H9 (cell line): ENCODE measurements at regions not wholly inside any gene's neighbourhood (a gene's known extent, or its start where the extent isn't known, plus 50 kb on each side); places are given as distances from the start of the nearest gene placed in this dataset.

Source experiments
- DNase-seq: peaks from one replicate; pipeline ENCODE4 v3.0.0-alpha.2; 2017
- H2AFZ ChIP-seq: one replicate; pipeline ENCODE4 v1.6.1; 2013; ENCODE audit warnings: mild to moderate bottlenecking, low read length, control low read depth, moderate library complexity
- H2AK5ac ChIP-seq: 2 replicates; pipeline ENCODE4 v1.6.1; 2013; ENCODE audit warnings: low read length, control low read depth, mixed read lengths; ENCODE audit not compliant: insufficient read length
- H2BK120ac ChIP-seq: one replicate; pipeline ENCODE4 v1.6.1; 2013; ENCODE audit warnings: low read depth, mild to moderate bottlenecking, low read length, control low read depth, inconsistent platforms; ENCODE audit not compliant: poor library complexity, severe bottlenecking
- H2BK12ac ChIP-seq: 2 replicates; pipeline ENCODE4 v1.6.1; 2013; ENCODE audit warnings: low read length, control low read depth, mixed read lengths, low read depth; ENCODE audit not compliant: insufficient read length
- H2BK15ac ChIP-seq: 2 replicates; pipeline ENCODE4 v1.6.1; 2013; ENCODE audit warnings: low read depth, low read length, control low read depth
- H2BK20ac ChIP-seq: one replicate; pipeline ENCODE4 v1.6.1; 2013; ENCODE audit warnings: low read depth, mild to moderate bottlenecking, low read length, control low read depth, inconsistent platforms; ENCODE audit not compliant: poor library complexity, severe bottlenecking
- H2BK5ac ChIP-seq: 2 replicates; pipeline ENCODE4 v1.6.1; 2013; ENCODE audit warnings: low read length, control low read depth, mixed read lengths; ENCODE audit not compliant: insufficient read length
- H3K14ac ChIP-seq: 2 replicates; pipeline ENCODE4 v1.6.1; 2013; ENCODE audit warnings: low read length, control low read depth; ENCODE audit not compliant: insufficient read depth
- H3K18ac ChIP-seq: 2 replicates; pipeline ENCODE4 v1.6.1; 2013; ENCODE audit warnings: low read depth, mild to moderate bottlenecking, mixed read lengths, low read length, control low read depth; ENCODE audit not compliant: insufficient read length
- H3K23ac ChIP-seq: 2 replicates; pipeline ENCODE4 v1.6.1; 2013; ENCODE audit warnings: low read length, control low read depth, mixed read lengths, low read depth; ENCODE audit not compliant: insufficient read length
- H3K23me2 ChIP-seq: 2 replicates; pipeline ENCODE4 v1.6.1; 2013; ENCODE audit warnings: low read depth, mild to moderate bottlenecking, mixed read lengths, low read length, control low read depth; ENCODE audit not compliant: insufficient read length, poor library complexity, severe bottlenecking
- H3K27ac ChIP-seq: 2 replicates; pipeline ENCODE4 v1.5.1; 2013; ENCODE audit warnings: low read length, control low read depth, mixed read lengths, low read depth; ENCODE audit not compliant: insufficient read length
- H3K27me3 ChIP-seq: 2 replicates; pipeline ENCODE4 v1.6.1; 2013; ENCODE audit warnings: low read length, control low read depth, inconsistent platforms; ENCODE audit not compliant: insufficient read depth
- H3K4ac ChIP-seq: 2 replicates; pipeline ENCODE4 v1.6.1; 2013; ENCODE audit warnings: low read depth, mild to moderate bottlenecking, control low read depth, inconsistent platforms, low read length, moderate library complexity
- H3K4me1 ChIP-seq: 2 replicates; pipeline ENCODE4 v1.6.1; 2013; ENCODE audit warnings: low read length, control low read depth, inconsistent platforms; ENCODE audit not compliant: insufficient read depth
- H3K4me2 ChIP-seq: 2 replicates; pipeline ENCODE4 v1.6.1; 2013; ENCODE audit warnings: low read length, control low read depth, mixed read lengths; ENCODE audit not compliant: insufficient read length, insufficient read depth
- H3K56ac ChIP-seq: 2 replicates; pipeline ENCODE4 v1.6.1; 2013; ENCODE audit warnings: low read depth, mild to moderate bottlenecking, mixed read lengths, low read length, control low read depth; ENCODE audit not compliant: insufficient read length
- H3K79me1 ChIP-seq: 2 replicates; pipeline ENCODE4 v1.6.1; 2013; ENCODE audit warnings: low read depth, mild to moderate bottlenecking, moderate library complexity, low read length, control low read depth, inconsistent platforms; ENCODE audit not compliant: insufficient read depth, poor library complexity, severe bottlenecking
- H3K79me2 ChIP-seq: 2 replicates; pipeline ENCODE4 v1.6.1; 2013; ENCODE audit warnings: low read length, control low read depth, inconsistent platforms; ENCODE audit not compliant: insufficient read depth
- H3K9ac ChIP-seq: 2 replicates; pipeline ENCODE4 v1.6.1; 2013; ENCODE audit warnings: low read length, control low read depth, mixed read lengths; ENCODE audit not compliant: insufficient read length; ENCODE audit errors: extremely low read depth
- H3K9me3 ChIP-seq: one replicate; pipeline ENCODE4 v1.6.1; 2013; ENCODE audit warnings: low read depth, low read length, inconsistent platforms; ENCODE audit not compliant: control insufficient read depth
- H3T11ph ChIP-seq: one replicate; pipeline ENCODE4 v1.6.1; 2013; ENCODE audit warnings: mild to moderate bottlenecking, low read length, control low read depth, inconsistent platforms
- H4K20me1 ChIP-seq: one replicate; pipeline ENCODE4 v1.6.1; 2013; ENCODE audit not compliant: control insufficient read depth, insufficient read length, insufficient read depth
- H4K5ac ChIP-seq: 2 replicates; pipeline ENCODE4 v1.6.1; 2013; ENCODE audit warnings: low read depth, mild to moderate bottlenecking, mixed read lengths, low read length, control low read depth; ENCODE audit not compliant: insufficient read length
- H4K8ac ChIP-seq: replicated peaks from 2 replicates; pipeline ENCODE4 v1.6.1; 2013; ENCODE audit warnings: low read length, control low read depth, mixed read lengths, low read depth; ENCODE audit not compliant: insufficient read length
- H4K91ac ChIP-seq: 2 replicates; pipeline ENCODE4 v1.6.1; 2013; ENCODE audit warnings: low read depth, mild to moderate bottlenecking, moderate library complexity, mixed read lengths, low read length, control low read depth; ENCODE audit not compliant: insufficient read length
- H3K27ac Mint-ChIP-seq, 3 experiments: 2 replicates in 2 of 3; 3 replicates in 1 of 3; pipeline ENCODE4 v1.8.0; 2020 to 2021; ENCODE audit warnings: mixed read lengths in 3 of 3, mild to moderate bottlenecking in 1 of 3, moderate library complexity in 1 of 3
- H3K27me3 Mint-ChIP-seq: 2 replicates; pipeline ENCODE4 v1.8.0; 2021; ENCODE audit warnings: low read depth, mild to moderate bottlenecking, moderate library complexity, mixed read lengths
- H3K36me3 Mint-ChIP-seq, 3 experiments: 2 replicates in 2 of 3; 3 replicates in 1 of 3; pipeline ENCODE4 v1.8.0; 2020 to 2021; ENCODE audit warnings: low read depth in 3 of 3, mixed read lengths in 3 of 3; ENCODE audit not compliant: insufficient read depth in 1 of 3
- H3K4me1 Mint-ChIP-seq, 2 experiments: 2 replicates each; pipeline ENCODE4 v1.8.0; 2020; ENCODE audit warnings: mixed read lengths in 2 of 2
- H3K4me3 Mint-ChIP-seq, 2 experiments: 2 replicates in 1 of 2; 3 replicates in 1 of 2; pipeline ENCODE4 v1.8.0; 2020 to 2021; ENCODE audit warnings: mild to moderate bottlenecking in 2 of 2, mixed read lengths in 2 of 2, moderate library complexity in 1 of 2
- H3K9me3 Mint-ChIP-seq, 2 experiments: 2 replicates in 1 of 2; 3 replicates in 1 of 2; pipeline ENCODE4 v1.8.0; 2020; ENCODE audit warnings: mild to moderate bottlenecking in 2 of 2, mixed read lengths in 2 of 2, moderate library complexity in 1 of 2
- CTCF ChIP-seq: fragments of 200-600 bp; sonication (generic); conservative IDR thresholded peaks from 3 replicates; pipeline ENCODE4 v1.8.0; 2021; ENCODE audit warnings: antibody characterized with exemption, mild to moderate bottlenecking
- WGBS: extraction: QIAGEN DNeasy Blood & Tissue Kit; methylation state at CpG from one replicate; pipeline ENCODE4 v1.1.7; 2013; ENCODE audit warnings: missing lambda C conversion rate, low lambda C conversion rate, mixed read lengths; ENCODE audit not compliant: insufficient read length; ENCODE audit errors: extremely low coverage; 5-methylcytosine and 5-hydroxymethylcytosine counted together

- no peak overlapping the region for H2BK15ac ChIP-seq
- Mint-ChIP-seq H3K4me1 (no peaks in the 10 kb centered on the region), H3K4me3 (no peak overlapping the region), H3K9me3 (no peaks in the 10 kb centered on the region), H3K27me3 (peaks cover 14% of the 10 kb centered on the region), H3K27ac (no peak overlapping the region), H3K36me3 (no peaks in the 10 kb centered on the region)
- H3K23ac ChIP-seq = no peak overlapping the region
- no peak overlapping the region for H2BK20ac ChIP-seq
- H4K8ac ChIP-seq = no peak overlapping the region
- H3K18ac ChIP-seq = no peak overlapping the region
- H2BK5ac ChIP-seq = no peak overlapping the region
- no peak overlapping the region for H3K14ac ChIP-seq
- no peak for DNase-seq
- no peaks in the 10 kb centered on the region for H3K4me1 ChIP-seq
- H3K4ac ChIP-seq = no peak overlapping the region
- H2AK5ac ChIP-seq = no peak overlapping the region
- no peaks in the 10 kb centered on the region for H3K79me2 ChIP-seq
- H4K91ac ChIP-seq = no peak overlapping the region
- H2BK120ac ChIP-seq = no peak overlapping the region
- no peak overlapping the region for H2AFZ ChIP-seq
- no peaks in the 10 kb centered on the region for H3K23me2 ChIP-seq
- H3K4me2 ChIP-seq = no peak overlapping the region
- no peaks in the 10 kb centered on the region for H3K79me1 ChIP-seq
- WGBS = no CpG with 5 or more reads among the region's 1 CpG
- H3K56ac ChIP-seq = no peak overlapping the region
- no peak overlapping the region for H2BK12ac ChIP-seq
- no peak overlapping the region for H3K27ac ChIP-seq
- no peaks in the 10 kb centered on the region for H3K9me3 ChIP-seq
- H4K20me1 ChIP-seq = no peaks in the 10 kb centered on the region
- H3K9ac ChIP-seq = no peak overlapping the region
- TF ChIP-seq CTCF = no peak
- H4K5ac ChIP-seq = no peak overlapping the region
- H3T11ph ChIP-seq = no peak overlapping the region
- H3K27me3 ChIP-seq = no peaks in the 10 kb centered on the region; the same call in 1 of the 2 replicates
Measured at GRCh38 chr7:142594078-142594477, 155.2 kb upstream of the PRSS1 start.
